GM19395 (cell line): ENCODE measurements at regions not wholly inside any gene's neighbourhood (a gene's known extent, or its start where the extent isn't known, plus 50 kb on each side); places are given as distances from the start of the nearest gene placed in this dataset.
"Not testable (repeated sequence)": the region's sequence is repeated elsewhere in the genome, so short reads cannot be mapped to it uniquely, and the experiment has no call there.

Experiments used
- ATAC-seq: cut with Tn5 transposase; IDR thresholded peaks from one replicate; pipeline ENCODE4 v1.9.1; 2021; ENCODE audit warnings: mild to moderate bottlenecking, moderate library complexity; ENCODE audit not compliant: unreplicated experiment

- ATAC-seq, result no peak
Measured at GRCh38 chr9:95788021-95788420, 87.5 kb upstream of the ERCC6L2 start.

- no peak for ATAC-seq
Measured at GRCh38 chr9:95785209-95785608, 90.3 kb upstream of the ERCC6L2 start.

DNA sequence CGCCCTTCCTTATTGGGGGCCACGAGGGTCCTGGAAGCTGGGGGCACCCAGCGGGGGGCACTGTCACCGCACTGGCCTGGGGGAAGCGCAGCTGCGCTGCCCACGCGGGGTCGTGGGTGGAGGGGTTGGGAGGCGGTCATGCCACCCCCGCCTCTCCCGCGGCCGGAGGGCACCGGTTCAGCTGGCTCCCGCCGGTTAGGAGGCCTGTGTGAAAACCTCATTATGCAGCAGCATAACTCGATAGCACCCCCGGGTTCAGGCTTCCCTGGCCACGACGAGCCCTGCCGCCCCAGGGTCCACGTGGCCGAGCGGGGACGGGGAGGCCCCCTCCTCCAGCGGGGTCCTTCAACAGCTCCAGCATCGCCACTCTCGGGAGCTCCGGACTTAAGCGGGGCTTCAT is 91.2 kb upstream of the ERCC6L2 start:
- ATAC-seq, result no peak

GRCh38 chr9:95783426-95783975 is 92.0 kb upstream of the ERCC6L2 start:
- ATAC-seq, result no peak

GRCh38 chr9:95780751-95781150 is 94.7 kb upstream of the ERCC6L2 start:
- ATAC-seq, result no peak

DNA sequence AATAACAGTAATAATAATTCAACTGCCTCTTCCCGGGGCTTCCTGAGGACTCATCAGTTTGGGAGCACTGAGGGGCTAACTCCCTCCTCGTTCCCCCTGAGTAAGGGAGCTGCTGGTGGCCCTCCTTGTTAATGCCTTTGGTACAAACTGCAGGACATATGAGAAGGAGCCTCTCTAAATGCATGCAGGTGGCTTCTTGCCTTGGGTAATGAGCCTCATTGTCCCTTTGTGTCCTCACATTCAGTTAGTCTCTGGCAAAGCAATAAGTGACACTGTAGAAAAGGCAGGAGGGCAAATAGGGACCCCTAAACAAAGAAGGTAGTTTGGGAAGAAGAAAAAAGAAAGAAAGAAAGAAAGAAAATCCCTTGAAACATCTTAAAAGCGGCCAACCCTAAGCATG is 95.4 kb upstream of the ERCC6L2 start:
- no peak for ATAC-seq

- ATAC-seq, result not testable (repeated sequence)
Measured at GRCh38 chr9:95779597-95779996, 95.9 kb upstream of the ERCC6L2 start.

DNA sequence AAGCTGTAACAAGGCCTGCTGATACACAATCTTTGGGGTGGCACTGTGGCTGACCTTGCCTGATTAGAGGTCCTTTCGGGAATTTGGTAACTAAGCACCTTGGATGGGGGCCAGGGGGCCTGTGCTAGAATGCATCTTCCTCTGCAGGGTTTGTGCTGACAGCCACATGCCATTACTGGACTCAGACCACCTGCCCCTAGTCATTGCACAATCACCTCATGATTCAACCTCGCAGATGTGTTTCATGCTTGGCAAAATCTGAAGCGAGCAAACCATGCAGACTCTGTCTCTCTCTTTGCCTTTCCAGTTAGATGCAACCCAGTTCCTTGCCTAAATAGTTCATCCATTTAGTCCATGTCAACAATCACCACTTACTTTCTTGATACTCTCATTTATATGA is 96.5 kb upstream of the ERCC6L2 start:
- ATAC-seq, result no peak

DNA sequence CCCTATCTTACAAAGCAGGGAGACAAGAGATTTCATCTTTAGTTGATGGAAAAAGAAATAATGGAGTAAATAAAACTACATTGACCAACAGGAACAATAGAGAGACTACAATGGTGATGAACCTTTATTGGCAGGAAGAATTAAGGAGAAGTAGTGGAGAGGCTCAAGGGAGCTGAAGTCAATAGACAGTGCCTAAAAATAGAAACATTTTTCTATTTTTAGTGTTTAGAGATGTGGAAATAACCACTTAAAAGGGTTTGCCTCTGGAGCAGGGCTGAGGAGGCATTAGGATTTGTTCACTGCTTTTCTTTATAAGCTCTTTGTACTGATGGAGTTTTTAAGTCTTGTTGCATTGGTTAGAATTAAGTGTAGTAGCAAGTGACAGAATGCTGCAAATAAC is 98.4 kb upstream of the ERCC6L2 start:
- ATAC-seq, result no peak

DNA sequence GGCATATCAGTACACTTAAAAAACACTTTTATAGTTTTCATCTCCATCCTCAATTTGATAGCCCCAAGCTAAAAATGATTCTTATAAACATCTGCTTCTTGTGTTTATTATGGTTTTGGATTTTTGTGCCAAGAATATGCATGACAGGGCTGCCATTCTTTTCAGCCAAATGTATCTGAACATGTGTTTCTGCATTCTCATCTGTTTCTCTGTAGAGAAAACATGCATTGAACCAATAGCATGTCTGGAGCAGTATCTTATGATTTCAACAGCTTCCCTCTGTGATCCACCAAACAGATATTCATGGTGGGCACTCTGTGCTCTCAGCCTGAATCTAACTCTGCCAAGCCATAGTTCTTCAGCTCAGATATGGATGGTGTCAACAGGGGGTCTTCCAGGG is 99.3 kb upstream of the ERCC6L2 start:
- ATAC-seq, result no peak

GRCh38 chr9:95775191-95775590 is 100.3 kb upstream of the ERCC6L2 start:
- ATAC-seq, result no peak

DNA sequence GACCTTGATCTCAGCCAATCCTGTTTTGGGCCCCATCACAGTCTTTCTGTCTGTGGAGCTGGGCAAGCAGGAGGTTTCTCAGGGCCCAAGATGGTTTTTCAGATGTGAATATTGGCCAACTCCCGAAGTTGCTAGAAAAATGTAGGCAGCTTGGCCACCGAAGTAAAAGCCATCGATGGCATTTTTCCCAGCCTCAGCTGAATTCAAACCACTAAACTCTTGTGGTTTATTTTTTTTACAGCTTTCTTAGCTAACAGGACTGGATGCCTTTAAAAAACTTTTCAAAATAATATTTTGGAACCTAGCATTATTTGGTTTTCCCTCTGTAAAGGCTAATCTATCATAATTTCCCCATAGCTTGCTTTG is 102.5 kb upstream of the ERCC6L2 start:
- no peak for ATAC-seq

DNA sequence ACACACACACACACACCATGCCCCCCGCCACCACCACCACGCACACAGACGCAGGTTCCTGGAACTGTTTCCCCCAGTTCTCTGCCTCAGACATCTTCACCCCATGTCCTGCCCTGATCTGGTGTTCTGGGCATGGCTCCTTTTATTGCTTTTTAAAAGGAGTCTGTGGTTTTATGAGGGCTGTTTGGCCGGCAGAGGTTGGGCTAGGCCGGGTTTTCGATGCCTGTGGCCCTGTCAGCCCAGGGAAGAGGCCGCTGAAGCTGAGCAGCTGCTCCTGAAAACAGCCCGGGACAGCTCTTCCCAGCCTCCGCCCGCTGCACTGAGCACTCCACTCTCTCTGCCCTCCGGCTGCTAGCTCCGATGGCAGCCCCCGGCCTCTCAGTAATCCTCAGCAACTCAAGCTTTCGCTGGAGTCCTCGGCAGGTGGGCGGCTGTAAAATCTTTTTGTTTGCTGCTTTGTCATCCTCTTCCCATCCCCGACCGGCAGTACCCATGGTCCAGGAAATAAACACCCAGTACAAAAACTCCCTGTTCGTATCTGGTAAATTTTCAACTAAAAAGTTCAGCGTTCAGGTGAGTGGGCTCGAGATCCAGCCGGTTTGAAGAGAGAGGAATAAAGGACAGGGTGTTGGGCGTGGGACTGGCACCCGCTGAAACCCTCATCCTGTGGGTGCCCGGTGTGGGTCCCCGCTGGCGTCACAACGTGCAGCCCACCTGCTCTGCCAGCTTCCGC is 103.0 kb upstream of the ERCC6L2 start:
- no peak for ATAC-seq

DNA sequence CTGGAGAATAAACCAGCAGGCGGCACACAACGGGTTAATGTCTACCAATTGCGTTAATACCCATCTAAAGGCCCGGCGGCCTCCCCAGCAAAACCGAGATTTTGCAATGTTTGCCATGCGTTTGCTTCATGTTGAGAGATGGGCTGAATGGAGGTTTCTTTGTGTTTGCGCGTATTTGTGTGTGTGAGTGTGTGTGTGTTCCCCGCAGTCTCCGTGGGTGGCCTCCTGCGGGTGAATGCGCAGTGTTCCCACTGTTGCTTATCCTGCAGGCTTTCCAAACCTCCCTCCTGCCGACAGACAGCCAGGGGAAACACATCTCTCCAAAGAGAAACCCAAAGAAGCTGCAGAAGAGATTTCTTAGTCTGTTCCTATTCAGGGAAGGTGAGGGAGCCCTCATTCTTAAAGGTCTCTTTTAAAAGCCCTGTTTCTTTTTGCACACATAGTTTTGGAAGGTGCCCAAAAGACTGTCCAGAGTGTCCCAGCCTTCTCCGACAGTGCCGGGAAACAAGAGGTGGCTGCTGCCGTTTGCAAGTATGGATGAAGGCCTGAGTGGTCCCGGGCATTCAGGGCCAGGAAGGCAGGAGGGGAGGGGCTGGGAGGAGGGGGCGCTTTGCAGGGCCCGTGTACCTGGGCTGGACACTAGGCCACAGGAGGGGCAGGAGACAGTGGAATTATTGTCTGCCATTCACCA is 103.8 kb upstream of the ERCC6L2 start:
- no peak for ATAC-seq

DNA sequence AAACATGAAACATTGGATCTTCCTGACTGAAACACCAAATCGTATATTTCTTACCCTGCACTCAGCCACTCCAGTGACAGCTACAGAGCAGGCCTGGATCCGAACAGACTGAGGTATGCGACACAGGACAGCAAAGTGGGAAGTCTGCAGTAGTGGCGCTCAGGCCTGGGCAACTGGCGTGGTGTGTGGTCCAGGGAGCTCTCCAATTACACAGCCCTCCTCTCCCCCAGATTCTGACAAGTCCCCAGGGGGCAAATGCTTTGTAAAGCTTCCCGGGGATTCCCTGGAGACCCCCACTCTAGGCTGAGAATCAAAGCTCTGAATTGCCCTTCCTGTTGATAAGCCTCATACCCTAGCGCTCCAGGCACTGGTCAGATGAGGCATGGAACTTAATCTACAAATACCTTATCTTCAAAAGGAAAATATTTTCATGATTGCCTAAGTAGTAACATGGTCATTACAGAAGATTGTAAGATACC is 104.8 kb upstream of the ERCC6L2 start:
- no peak for ATAC-seq

- no peak for ATAC-seq
Measured at GRCh38 chr9:95769909-95770433, 105.5 kb upstream of the ERCC6L2 start.

DNA sequence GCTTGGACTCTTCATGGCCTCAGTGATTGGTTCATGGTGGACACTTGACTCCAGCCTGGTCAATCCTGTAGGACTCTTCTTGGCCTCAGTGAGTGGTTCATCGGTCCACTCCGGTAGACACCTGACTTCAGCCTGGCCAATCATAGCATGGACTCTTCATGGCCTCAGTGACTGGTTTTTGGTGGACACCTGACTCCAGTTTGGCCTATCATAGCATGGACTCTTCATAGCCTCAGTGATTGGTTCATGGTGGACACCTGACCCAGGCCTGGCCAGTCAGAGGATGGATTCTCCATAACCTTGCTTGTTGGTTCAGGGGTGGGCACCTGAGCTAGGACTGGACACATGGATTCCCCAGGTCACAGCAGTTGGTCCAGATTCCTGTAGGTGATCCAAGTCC is 106.0 kb upstream of the ERCC6L2 start:
- ATAC-seq, result no peak

DNA sequence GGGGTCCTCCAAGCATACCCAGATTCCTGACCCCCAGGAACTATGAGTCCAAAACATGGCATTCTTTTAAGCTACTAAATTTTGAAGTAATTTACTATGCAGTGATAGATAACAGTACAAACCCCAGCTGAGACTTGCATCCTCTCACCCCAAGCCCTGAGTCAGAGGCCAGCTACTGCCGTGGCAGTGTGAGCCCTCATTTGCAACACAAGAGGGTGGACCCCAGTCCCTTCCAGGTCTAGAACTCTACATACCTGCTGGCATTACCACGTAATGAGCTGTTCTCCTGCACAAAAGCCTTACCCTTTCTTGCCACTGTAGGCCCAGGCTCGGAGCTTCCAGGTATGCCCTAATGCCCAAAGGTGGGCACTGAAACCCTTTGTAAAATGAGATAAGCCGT is 108.6 kb upstream of the ERCC6L2 start:
- ATAC-seq, result no peak

DNA sequence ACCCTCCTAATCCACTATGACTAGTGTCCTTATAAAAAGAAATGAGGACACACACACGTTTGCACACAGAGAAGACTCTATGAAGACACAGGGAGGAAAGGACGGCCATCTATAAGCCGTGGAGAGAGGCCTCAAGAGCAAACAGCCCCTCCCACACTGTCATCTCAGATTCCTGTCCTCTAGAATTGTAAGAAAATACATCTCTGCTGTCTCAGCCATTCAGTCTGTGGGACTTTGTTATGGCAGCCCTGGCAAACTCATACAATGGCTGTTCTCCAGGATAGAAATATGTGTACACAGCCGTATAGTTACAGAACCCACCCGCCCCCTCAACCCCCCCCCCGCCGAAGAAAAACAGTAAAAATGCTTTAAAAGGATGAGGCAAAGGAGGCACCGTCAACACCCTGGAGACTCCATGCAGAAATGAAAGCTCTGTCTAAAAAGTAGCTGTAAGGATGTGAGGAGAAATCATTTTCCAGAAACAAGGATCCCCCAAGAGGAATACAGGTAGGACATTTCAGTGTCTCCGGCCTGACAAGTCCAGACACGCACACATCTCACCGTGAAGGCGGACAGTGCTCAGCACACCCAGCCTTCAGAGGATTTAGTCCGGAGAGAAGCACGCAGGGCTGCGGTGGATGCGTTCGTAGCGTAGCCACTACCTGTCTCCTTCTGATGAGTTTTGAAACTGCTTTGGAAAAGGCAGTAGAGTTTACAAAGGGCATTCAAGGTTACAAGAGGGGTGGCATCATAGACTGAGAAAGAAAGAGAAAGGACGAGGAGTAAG is 110.8 kb upstream of the ERCC6L2 start:
- ATAC-seq, result no peak

DNA sequence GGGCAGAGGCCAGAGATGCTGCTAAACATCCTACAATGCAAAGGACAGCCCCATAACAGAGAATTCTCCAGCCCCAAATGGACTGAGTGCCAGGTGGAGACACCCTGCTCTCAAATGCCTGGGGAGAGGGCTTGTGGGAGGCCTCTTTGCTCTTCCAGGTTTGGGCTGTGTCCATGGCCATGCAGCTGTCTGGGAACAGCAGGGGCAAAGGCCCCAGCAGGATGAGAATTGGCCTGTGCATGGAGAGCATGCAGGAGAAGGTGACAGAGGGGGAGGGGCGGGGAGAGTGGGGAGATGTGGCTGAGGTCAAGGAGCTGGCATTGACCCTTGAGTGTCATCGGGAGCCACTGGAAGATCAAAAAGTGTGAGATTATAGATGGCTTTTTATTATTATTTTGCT is 111.5 kb upstream of the ERCC6L2 start:
- no peak for ATAC-seq

DNA sequence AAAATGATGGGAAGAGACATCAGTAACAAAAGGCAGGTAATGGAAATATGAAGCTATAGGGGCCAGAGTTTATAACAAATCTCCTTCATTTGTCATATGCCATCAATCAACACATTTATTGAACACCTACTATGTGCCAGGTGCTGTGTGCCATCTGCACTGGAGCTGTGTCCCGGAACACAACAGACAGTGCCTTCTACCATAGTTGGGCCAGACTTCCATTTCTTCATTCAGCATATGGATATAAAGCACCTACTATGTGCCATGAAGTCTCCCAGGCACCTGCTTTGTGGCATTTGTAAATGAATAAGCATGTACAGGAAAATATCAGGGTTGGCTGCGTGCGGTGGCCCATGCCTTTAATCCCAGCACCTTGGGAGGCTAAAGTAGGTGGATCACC is 112.5 kb upstream of the ERCC6L2 start:
- ATAC-seq, result no peak
